ENCODE measurements at regions not wholly inside any gene's neighbourhood (a gene's known extent, or its start where the extent isn't known, plus 50 kb on each side); places are given as distances from the start of the nearest gene placed in this dataset.

GRCh38 chr2:76640905-76641304 lies 881.3 kb downstream of the LRRTM4 start:
- Histone ChIP-seq H3K27me3 (ENCODE audit: low read length) (no peaks in the 10 kb centered on the region), H3F3A (ENCODE audit: insufficient read depth) (no peaks in the 10 kb centered on the region), H3K4me3 (ENCODE audit: insufficient read depth, low read length, poor library complexity, severe bottlenecking) (no peak overlapping the region), H3K9me2 (replicated peaks; ENCODE audit: insufficient read depth, low read length) (no peaks in the 10 kb centered on the region), H3K4me2 (ENCODE audit: low read depth, low read length, poor library complexity, severe bottlenecking) (no peak overlapping the region), H3K79me2 (ENCODE audit: insufficient read depth, low read length) (no peaks in the 10 kb centered on the region), H3K36me3 (ENCODE audit: low read length) (no peaks in the 10 kb centered on the region), H3K9me3 (ENCODE audit: insufficient read depth, low read length) (no peaks in the 10 kb centered on the region), H3K9ac (ENCODE audit: low read length) (no peak overlapping the region), H4K20me1 (ENCODE audit: low read depth, low read length) (no peaks in the 10 kb centered on the region), H2AFZ (ENCODE audit: low read depth, low read length, severe bottlenecking) (no peak overlapping the region), H3K27ac (ENCODE audit: low read depth, low read length) (no peak overlapping the region)
- TF ChIP-seq EZH2phosphoT487 (conservative IDR thresholded peaks at IDR 0.05; ENCODE audit: low read length) (no peak), CTCF (IDR thresholded peaks at IDR 0.05; ENCODE audit: insufficient read depth, low read length, poor library complexity, severe bottlenecking) (no peak)

- no peak overlapping the region for H3K27ac ChIP-seq (ENCODE audit: low read depth, low read length)
- no peaks in the 10 kb centered on the region for H4K20me1 ChIP-seq (ENCODE audit: low read depth, low read length)
- H3K9me3 ChIP-seq (ENCODE audit: insufficient read depth, low read length) = no peaks in the 10 kb centered on the region
- H3K9ac ChIP-seq (ENCODE audit: low read length) = no peak overlapping the region
- H3F3A ChIP-seq (ENCODE audit: insufficient read depth) = no peaks in the 10 kb centered on the region
- no peaks in the 10 kb centered on the region for H3K79me2 ChIP-seq (ENCODE audit: insufficient read depth, low read length)
- H3K27me3 ChIP-seq (ENCODE audit: low read length) = no peaks in the 10 kb centered on the region
- no peak overlapping the region for H2AFZ ChIP-seq (ENCODE audit: low read depth, low read length, severe bottlenecking)
- H3K4me2 ChIP-seq (ENCODE audit: low read depth, low read length, poor library complexity, severe bottlenecking) = no peak overlapping the region
- no peaks in the 10 kb centered on the region for H3K9me2 ChIP-seq (replicated peaks; ENCODE audit: insufficient read depth, low read length)
- TF ChIP-seq EZH2phosphoT487 (conservative IDR thresholded peaks at IDR 0.05; ENCODE audit: low read length) (no peak), CTCF (IDR thresholded peaks at IDR 0.05; ENCODE audit: insufficient read depth, low read length, poor library complexity, severe bottlenecking) (no peak)
- no peak overlapping the region for H3K4me3 ChIP-seq (ENCODE audit: insufficient read depth, low read length, poor library complexity, severe bottlenecking)
- H3K36me3 ChIP-seq (ENCODE audit: low read length) = no peaks in the 10 kb centered on the region
These were observed 883.0 kb downstream of the LRRTM4 start for GRCh38 chr2:76639171-76639680.

GRCh38 chr2:76633276-76633921 lies 888.8 kb downstream of the LRRTM4 start:
- no peaks in the 10 kb centered on the region for H3K79me2 ChIP-seq (ENCODE audit: insufficient read depth, low read length)

More at GRCh38 chr2:76633276-76633921, 888.8 kb downstream of the LRRTM4 start:
- Histone ChIP-seq H3K9ac (ENCODE audit: low read length) (no peak overlapping the region), H3K27me3 (ENCODE audit: low read length) (no peaks in the 10 kb centered on the region), H3K36me3 (ENCODE audit: low read length) (no peaks in the 10 kb centered on the region), H2AFZ (ENCODE audit: low read depth, low read length, severe bottlenecking) (no peak overlapping the region), H3K27ac (ENCODE audit: low read depth, low read length) (no peak overlapping the region), H3K4me3 (ENCODE audit: insufficient read depth, low read length, poor library complexity, severe bottlenecking) (no peak overlapping the region), H3F3A (ENCODE audit: insufficient read depth) (no peaks in the 10 kb centered on the region), H4K20me1 (ENCODE audit: low read depth, low read length) (no peaks in the 10 kb centered on the region), H3K9me2 (replicated peaks; ENCODE audit: insufficient read depth, low read length) (no peaks in the 10 kb centered on the region), H3K4me2 (ENCODE audit: low read depth, low read length, poor library complexity, severe bottlenecking) (no peak overlapping the region), H3K9me3 (ENCODE audit: insufficient read depth, low read length) (no peaks in the 10 kb centered on the region)
- TF ChIP-seq CTCF (IDR thresholded peaks at IDR 0.05; ENCODE audit: insufficient read depth, low read length, poor library complexity, severe bottlenecking) (no peak), EZH2phosphoT487 (conservative IDR thresholded peaks at IDR 0.05; ENCODE audit: low read length) (no peak)
